GM23338 (cell line): ENCODE measurements at regions not wholly inside any gene's neighbourhood (a gene's known extent, or its start where the extent isn't known, plus 50 kb on each side); places are given as distances from the start of the nearest gene placed in this dataset.
"Not testable (repeated sequence)": the region's sequence is repeated elsewhere in the genome, so short reads cannot be mapped to it uniquely, and the experiment has no call there.

Experiments
- ATAC-seq: fragments of 200-7000 bp; cut with Tn5 transposase; 3 replicates; pipeline ENCODE4 v1.9.1; 2020
- DNase-seq: peaks from one replicate; pipeline ENCODE4 v3.0.0-alpha.2; 2015; ENCODE audit warnings: low spot score
- H2AFZ ChIP-seq: fragments of 200-600 bp; sonication (generic); 2 replicates; pipeline ENCODE4 v1.8.0; 2016; ENCODE audit warnings: antibody characterized with exemption, mild to moderate bottlenecking, moderate library complexity
- H3F3A ChIP-seq: fragments of 200-600 bp; sonication (generic); replicated peaks from 2 replicates; pipeline ENCODE4 v1.8.0; 2017; ENCODE audit warnings: antibody characterized with exemption, mixed run types, low read depth
- H3K27ac ChIP-seq: fragments of 200-600 bp; sonication (generic); 2 replicates; pipeline ENCODE4 v1.6.1; 2016; ENCODE audit warnings: low read depth
- H3K27me3 ChIP-seq: fragments of 200-600 bp; sonication (generic); 2 replicates; pipeline ENCODE4 v1.8.0; 2016; ENCODE audit warnings: mild to moderate bottlenecking, mixed run types, moderate library complexity; ENCODE audit not compliant: insufficient read depth
- H3K36me3 ChIP-seq: fragments of 200-600 bp; sonication (generic); 2 replicates; pipeline ENCODE4 v1.8.0; 2016; ENCODE audit warnings: mild to moderate bottlenecking; ENCODE audit not compliant: insufficient read depth
- H3K4me1 ChIP-seq: fragments of 200-600 bp; sonication (generic); 2 replicates; pipeline ENCODE4 v1.8.0; 2016; ENCODE audit warnings: mild to moderate bottlenecking, moderate library complexity; ENCODE audit not compliant: insufficient read depth
- H3K4me2 ChIP-seq: fragments of 200-600 bp; sonication (generic); 2 replicates; pipeline ENCODE4 v1.7.1; 2017; ENCODE audit warnings: mixed run types
- H3K4me3 ChIP-seq: fragments of 200-600 bp; sonication (generic); 2 replicates; pipeline ENCODE4 v1.6.1; 2016; ENCODE audit warnings: mixed run types
- H3K79me2 ChIP-seq: fragments of 200-600 bp; sonication (generic); replicated peaks from 2 replicates; pipeline ENCODE4 v1.8.0; 2017; ENCODE audit warnings: mild to moderate bottlenecking; ENCODE audit not compliant: insufficient read depth
- H3K9me2 ChIP-seq: fragments of 200-600 bp; sonication (generic); 2 replicates; pipeline ENCODE4 v1.8.0; 2017; ENCODE audit not compliant: insufficient read depth
- H4K20me1 ChIP-seq: fragments of 200-600 bp; sonication (generic); replicated peaks from 2 replicates; pipeline ENCODE4 v1.8.0; 2017; ENCODE audit warnings: mild to moderate bottlenecking; ENCODE audit not compliant: insufficient read depth
- H3K27ac Mint-ChIP-seq: 2 replicates; pipeline ENCODE4 v1.8.0; 2020; ENCODE audit warnings: inconsistent platforms, mild to moderate bottlenecking, moderate library complexity, mixed read lengths
- H3K27me3 Mint-ChIP-seq: 3 replicates; pipeline ENCODE4 v1.8.0; 2022; ENCODE audit warnings: low read depth, mild to moderate bottlenecking, moderate library complexity, mixed read lengths, inconsistent platforms; ENCODE audit not compliant: insufficient read depth, poor library complexity
- H3K36me3 Mint-ChIP-seq: 3 replicates; pipeline ENCODE4 v1.8.0; 2021; ENCODE audit warnings: low read depth, mild to moderate bottlenecking, inconsistent platforms, moderate library complexity, mixed read lengths
- H3K4me1 Mint-ChIP-seq: 3 replicates; pipeline ENCODE4 v1.8.0; 2020; ENCODE audit warnings: mild to moderate bottlenecking, inconsistent platforms, mixed read lengths
- H3K4me3 Mint-ChIP-seq: 3 replicates; pipeline ENCODE4 v1.8.0; 2021; ENCODE audit warnings: moderate library complexity, mild to moderate bottlenecking, inconsistent platforms, mixed read lengths
- H3K9me3 Mint-ChIP-seq: 3 replicates; pipeline ENCODE4 v1.8.0; 2020; ENCODE audit warnings: moderate library complexity, mild to moderate bottlenecking, inconsistent platforms, mixed read lengths
- CTCF ChIP-seq, 2 experiments: fragments of 200-600 bp in 1 of 2; sonication (generic) in 1 of 2; conservative IDR thresholded peaks; 2 replicates each; pipeline versions ENCODE4 v1.5.1 to v1.6.1; 2016 to 2017; ENCODE audit warnings: antibody characterized with exemption in 2 of 2, low read depth in 2 of 2, mild to moderate bottlenecking in 2 of 2, moderate library complexity in 1 of 2
- ETS1 ChIP-seq: IDR thresholded peaks from 2 replicates; pipeline ENCODE4 v1.6.1; 2016; ENCODE audit warnings: antibody characterized with exemption
- EZH2phosphoT487 ChIP-seq: fragments of 200-600 bp; sonication (generic); IDR thresholded peaks from one replicate; pipeline ENCODE4 v1.8.1; 2018; ENCODE audit warnings: antibody characterized with exemption; ENCODE audit not compliant: unreplicated experiment
- NANOG ChIP-seq: IDR thresholded peaks from 2 replicates; pipeline ENCODE4 v1.6.1; 2016; ENCODE audit warnings: antibody characterized with exemption, borderline replicate concordance
- POLR2AphosphoS5 ChIP-seq: IDR thresholded peaks from 2 replicates; pipeline ENCODE4 v1.6.1; 2016; ENCODE audit warnings: antibody characterized with exemption, low read depth
- REST ChIP-seq: IDR thresholded peaks from one replicate; pipeline ENCODE4 v1.6.1; 2018; ENCODE audit warnings: antibody characterized with exemption; ENCODE audit not compliant: unreplicated experiment
- STAT1 ChIP-seq: IDR thresholded peaks from one replicate; pipeline ENCODE4 v1.6.1; 2016; ENCODE audit warnings: antibody characterized with exemption; ENCODE audit not compliant: unreplicated experiment
- ZNF331 ChIP-seq: fragments of 250-450 bp; sonication (Bioruptor Pico); IDR thresholded peaks from 2 replicates; pipeline ENCODE4 v1.5.0; 2020; ENCODE audit warnings: low read depth, mild to moderate bottlenecking, moderate library complexity

- TF ChIP-seq REST, result no peak
- no peak for TF ChIP-seq CTCF (conservative IDR thresholded peaks at IDR 0.05; ENCODE audit: low read depth in 2 of 2)
- TF ChIP-seq EZH2phosphoT487, result no peak
- TF ChIP-seq ZNF331 (CRISPR knock-in tag), result no peak
- TF ChIP-seq NANOG, result no peak
- TF ChIP-seq POLR2AphosphoS5, result no peak
- TF ChIP-seq ETS1, result no peak
These were observed 55.7 kb downstream of the XCL2 start (continued) for GRCh38 chr1:168488138-168488537.

- not testable (repeated sequence) for H3K36me3 ChIP-seq, H3K27me3 ChIP-seq, H3K79me2 ChIP-seq, H3K27ac ChIP-seq, H3K9me2 ChIP-seq, H3K27me3 Mint-ChIP-seq, H3K27ac Mint-ChIP-seq, H3K4me3 Mint-ChIP-seq, DNase-seq, H4K20me1 ChIP-seq, H2AFZ ChIP-seq, H3K9me3 Mint-ChIP-seq, H3K36me3 Mint-ChIP-seq, H3F3A ChIP-seq, ATAC-seq, H3K4me3 ChIP-seq, H3K4me1 ChIP-seq, H3K4me2 ChIP-seq, H3K4me1 Mint-ChIP-seq
These were observed 57.0 kb downstream of the XCL2 start for GRCh38 chr1:168486820-168487219.

GRCh38 chr1:168485048-168485447 is 58.7 kb downstream of the XCL2 start:
- Mint-ChIP-seq H3K27ac (no peak overlapping the region), H3K4me1 (peaks cover 17% of the 10 kb centered on the region), H3K27me3 (peaks cover 7% of the 10 kb centered on the region), H3K36me3 (no peaks in the 10 kb centered on the region), H3K9me3 (peaks cover 5% of the 10 kb centered on the region; the same call in 2 of the 3 replicates), H3K4me3 (no peak overlapping the region)
- Histone ChIP-seq H3K4me3 (no peak overlapping the region), H3K79me2 (no peaks in the 10 kb centered on the region), H3K9me2 (no peaks in the 10 kb centered on the region), H2AFZ (no peak overlapping the region), H3K4me1 (peaks cover 19% of the 10 kb centered on the region), H4K20me1 (no peaks in the 10 kb centered on the region), H3K4me2 (no peak overlapping the region), H3K27me3 (no peaks in the 10 kb centered on the region), H3K36me3 (no peaks in the 10 kb centered on the region), H3F3A (no peaks in the 10 kb centered on the region), H3K27ac (no peak overlapping the region)
- ATAC-seq, result no peak
- no peak for DNase-seq
- TF ChIP-seq POLR2AphosphoS5 (no peak), ETS1 (no peak), STAT1 (no peak)
